Activated CD8-positive, alpha-beta memory T cell treated with anti-CD3 and anti-CD28 coated beads, Interleukin-2, amount 50 U/mL, for 24 hours (primary cell): ENCODE measurements at regions not wholly inside any gene's neighbourhood (a gene's known extent, or its start where the extent isn't known, plus 50 kb on each side); places are given as distances from the start of the nearest gene placed in this dataset.

Experiments used
- DNase-seq: peaks from one replicate; pipeline ENCODE4 v3.0.0-alpha.2; 2020; ENCODE audit errors: extremely low read depth

- no peak for DNase-seq
Observed at GRCh38 chr13:106382534-106382933, 152.9 kb downstream of the EFNB2 start.

- DNase-seq, result no peak
Observed at GRCh38 chr13:106381091-106381490, 154.4 kb downstream of the EFNB2 start.

GRCh38 chr13:106377931-106378662, 157.4 kb downstream of the EFNB2 start:
- DNase-seq, result no peak

- no peak for DNase-seq
Observed at GRCh38 chr13:106377341-106377740, 158.1 kb downstream of the EFNB2 start.

GRCh38 chr13:106376401-106377112, 158.9 kb downstream of the EFNB2 start:
- no peak for DNase-seq

- DNase-seq, result no peak
Observed at GRCh38 chr13:106375085-106375484, 160.4 kb downstream of the EFNB2 start.

- no peak for DNase-seq
Observed at GRCh38 chr13:106374631-106375030, 160.8 kb downstream of the EFNB2 start.

GRCh38 chr13:106373989-106374572, 161.4 kb downstream of the EFNB2 start:
- no peak for DNase-seq

- no peak for DNase-seq
Observed at GRCh38 chr13:106373304-106373988, 162.0 kb downstream of the EFNB2 start.

- DNase-seq, result no peak
Observed at GRCh38 chr13:106372199-106373155, 163.0 kb downstream of the EFNB2 start.

GRCh38 chr13:106371024-106371423, 164.4 kb downstream of the EFNB2 start:
- no peak for DNase-seq

- DNase-seq, result no peak
Observed at GRCh38 chr13:106369858-106370257, 165.6 kb downstream of the EFNB2 start.

GRCh38 chr13:106369091-106369490, 166.4 kb downstream of the EFNB2 start:
- no peak for DNase-seq

- DNase-seq, result no peak
Observed at GRCh38 chr13:106367361-106367971, 168.0 kb downstream of the EFNB2 start.

- DNase-seq, result no peak
Observed at GRCh38 chr13:106362707-106363106, 172.8 kb downstream of the EFNB2 start.

- DNase-seq, result no peak
Observed at GRCh38 chr13:106361621-106362020, 173.8 kb downstream of the EFNB2 start.

GRCh38 chr13:106357198-106357597, 178.3 kb downstream of the EFNB2 start:
- DNase-seq, result no peak

- no peak for DNase-seq
Observed at GRCh38 chr13:106355866-106356265, 179.6 kb downstream of the EFNB2 start.

- DNase-seq, result no peak
Observed at GRCh38 chr13:106354961-106355360, 180.5 kb downstream of the EFNB2 start.

GRCh38 chr13:106352850-106353249, 182.6 kb downstream of the EFNB2 start:
- DNase-seq, result no peak

- DNase-seq, result no peak
Observed at GRCh38 chr13:106351251-106351650, 184.2 kb downstream of the EFNB2 start.
